ENCODE measurements at regions not wholly inside any gene's neighbourhood (a gene's known extent, or its start where the extent isn't known, plus 50 kb on each side); places are given as distances from the start of the nearest gene placed in this dataset.

DNA sequence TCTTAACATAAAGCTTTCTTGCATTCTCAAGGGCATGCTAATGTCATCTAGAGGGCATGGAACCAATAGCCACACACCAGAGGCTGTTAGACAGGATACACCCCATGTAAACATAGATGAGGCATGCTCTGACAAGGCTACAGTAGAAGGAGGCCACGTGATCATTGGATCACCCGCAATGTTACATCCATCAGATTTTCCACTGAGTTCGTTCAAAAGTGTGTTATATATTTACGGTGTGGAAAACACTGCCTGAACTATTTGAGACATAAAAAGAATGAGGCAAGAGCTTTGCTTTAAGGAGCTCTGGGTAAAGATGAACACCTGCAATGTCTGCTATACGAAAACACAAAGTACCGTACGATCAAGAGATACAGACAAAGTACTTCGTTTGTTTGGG is 817.5 kb upstream of the SLC10A2 start:
- no peak for TF ChIP-seq YY1 (IDR thresholded peaks at IDR 0.05; ENCODE audit: insufficient read depth, insufficient read length)
- TF ChIP-seq SUZ12 (IDR thresholded peaks at IDR 0.05; ENCODE audit: extremely low read depth, insufficient read depth, insufficient read length): no peak
